OCI-LY1 (cell line): ENCODE measurements at regions not wholly inside any gene's neighbourhood (a gene's known extent, or its start where the extent isn't known, plus 50 kb on each side); places are given as distances from the start of the nearest gene placed in this dataset.

ENCODE experiments used
- EZH2 ChIP-seq: fragments of 200-600 bp; sonication (generic), shearing (Covaris generic); IDR thresholded peaks from 2 replicates; pipeline ENCODE4 v1.8.0; 2017; ENCODE audit warnings: borderline replicate concordance, mixed run types, mild to moderate bottlenecking, antibody characterized with exemption, low read length, moderate library complexity, mixed read lengths
- TF ChIP-seq, protein P1 (sequence below): fragments of 200-600 bp; sonication (generic), shearing (Covaris generic); IDR thresholded peaks from 2 replicates; pipeline ENCODE4 v1.5.1; 2017; ENCODE audit warnings: mild to moderate bottlenecking, antibody characterized with exemption, low read length, moderate library complexity, mixed read lengths

DNA sequence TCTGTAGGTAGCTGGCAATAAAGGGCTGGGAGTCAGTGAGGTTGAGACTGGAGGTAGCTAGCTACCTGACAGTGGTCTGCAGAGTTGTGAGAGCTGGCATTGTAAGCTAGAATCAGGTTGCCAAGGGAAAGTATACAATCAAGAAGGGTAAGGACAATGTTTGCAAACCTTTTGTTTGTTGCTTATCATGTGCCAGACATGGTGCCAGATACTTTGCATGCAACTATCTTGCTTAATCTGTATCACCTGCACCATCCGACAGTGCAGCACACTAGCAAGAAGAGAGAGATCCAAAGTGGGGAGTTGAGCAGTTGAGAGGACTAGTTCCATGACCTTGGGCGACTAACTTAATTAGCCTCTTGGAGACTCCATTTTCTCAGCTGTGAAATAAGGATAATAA is 236.4 kb downstream of the PDCD6IP start:
- TF ChIP-seq, protein P1, sequence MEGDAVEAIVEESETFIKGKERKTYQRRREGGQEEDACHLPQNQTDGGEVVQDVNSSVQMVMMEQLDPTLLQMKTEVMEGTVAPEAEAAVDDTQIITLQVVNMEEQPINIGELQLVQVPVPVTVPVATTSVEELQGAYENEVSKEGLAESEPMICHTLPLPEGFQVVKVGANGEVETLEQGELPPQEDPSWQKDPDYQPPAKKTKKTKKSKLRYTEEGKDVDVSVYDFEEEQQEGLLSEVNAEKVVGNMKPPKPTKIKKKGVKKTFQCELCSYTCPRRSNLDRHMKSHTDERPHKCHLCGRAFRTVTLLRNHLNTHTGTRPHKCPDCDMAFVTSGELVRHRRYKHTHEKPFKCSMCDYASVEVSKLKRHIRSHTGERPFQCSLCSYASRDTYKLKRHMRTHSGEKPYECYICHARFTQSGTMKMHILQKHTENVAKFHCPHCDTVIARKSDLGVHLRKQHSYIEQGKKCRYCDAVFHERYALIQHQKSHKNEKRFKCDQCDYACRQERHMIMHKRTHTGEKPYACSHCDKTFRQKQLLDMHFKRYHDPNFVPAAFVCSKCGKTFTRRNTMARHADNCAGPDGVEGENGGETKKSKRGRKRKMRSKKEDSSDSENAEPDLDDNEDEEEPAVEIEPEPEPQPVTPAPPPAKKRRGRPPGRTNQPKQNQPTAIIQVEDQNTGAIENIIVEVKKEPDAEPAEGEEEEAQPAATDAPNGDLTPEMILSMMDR, result no peak
- no peak for TF ChIP-seq EZH2
